ENCODE measurements at regions not wholly inside any gene's neighbourhood (a gene's known extent, or its start where the extent isn't known, plus 50 kb on each side); places are given as distances from the start of the nearest gene placed in this dataset.

DNA sequence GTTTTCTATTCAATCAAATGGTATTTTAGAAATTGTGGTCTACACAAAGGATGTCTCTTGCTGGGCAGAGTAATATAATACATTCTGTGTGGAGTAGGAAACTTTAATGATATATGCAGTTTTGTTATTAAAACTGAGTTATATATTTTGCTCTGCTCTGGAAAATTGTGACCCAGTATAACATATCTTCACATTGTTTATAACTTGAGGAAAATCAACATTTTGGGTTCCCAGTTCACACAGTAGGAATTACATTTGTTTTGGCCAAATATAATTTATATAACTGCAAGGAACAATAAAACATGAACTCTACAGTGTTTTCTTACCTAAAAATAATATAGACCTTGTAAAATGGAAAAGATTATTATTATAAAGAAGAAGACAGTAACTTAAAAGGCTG lies 372.4 kb downstream of the OSR1 start:
- DNase-seq (ENCODE audit: low read depth in 1 of 2, low spot score in 1 of 2) = no peak
- H3K4me3 ChIP-seq (replicated peaks; ENCODE audit: insufficient read depth, low read length) = no peak overlapping the region
- no peak for TF ChIP-seq POLR2AphosphoS5 (IDR thresholded peaks at IDR 0.05; ENCODE audit: low read depth)
- no peaks in the 10 kb centered on the region for H3K27me3 ChIP-seq (ENCODE audit: insufficient read depth, poor library complexity, severe bottlenecking)
- H3K27ac ChIP-seq (replicated peaks) = no peak overlapping the region

DNA sequence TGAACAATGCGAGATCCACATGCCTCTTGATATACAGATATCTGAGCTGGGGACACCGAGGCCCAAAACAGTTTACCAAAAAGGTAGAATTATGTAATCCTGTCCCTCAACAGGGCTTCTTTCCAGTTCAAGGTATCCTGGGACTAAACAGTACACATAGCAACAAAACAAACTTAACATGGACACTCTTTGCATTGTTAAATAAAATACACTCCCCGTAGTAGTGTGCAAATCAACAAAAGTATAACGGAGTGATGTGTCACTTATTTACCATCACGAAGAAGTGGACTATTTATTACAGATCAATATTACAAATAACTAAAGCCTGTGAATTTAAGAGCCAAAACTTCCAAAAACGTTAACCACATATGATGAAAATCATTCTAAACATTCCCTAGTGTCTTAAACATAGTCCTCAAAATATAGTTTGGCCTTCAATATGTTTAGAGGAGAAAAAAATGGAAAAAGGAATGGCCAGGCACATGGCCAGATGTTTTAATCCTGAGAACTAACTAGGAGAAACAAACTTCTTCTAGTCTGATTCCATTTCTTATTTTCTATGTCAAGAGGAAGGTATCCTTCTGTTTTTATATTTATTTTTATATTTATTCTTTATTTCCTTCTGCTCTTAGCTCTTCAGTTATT lies 377.5 kb downstream of the OSR1 start:
- Histone ChIP-seq H3K27me3 (ENCODE audit: insufficient read depth, poor library complexity, severe bottlenecking) (no peaks in the 10 kb centered on the region), H3K4me3 (replicated peaks; ENCODE audit: insufficient read depth, low read length) (no peak overlapping the region), H3K27ac (replicated peaks) (no peak overlapping the region)
- TF ChIP-seq GABPA (IDR thresholded peaks at IDR 0.05; ENCODE audit: low read depth) (no peak), POLR2AphosphoS5 (IDR thresholded peaks at IDR 0.05; ENCODE audit: low read depth) (no peak), CTCF (IDR thresholded peaks at IDR 0.05; ENCODE audit: insufficient read depth, low read length) (no peak), SPI1 (IDR thresholded peaks at IDR 0.05; ENCODE audit: borderline replicate concordance, low read depth) (no peak)
- TF ChIP-seq, protein P1, sequence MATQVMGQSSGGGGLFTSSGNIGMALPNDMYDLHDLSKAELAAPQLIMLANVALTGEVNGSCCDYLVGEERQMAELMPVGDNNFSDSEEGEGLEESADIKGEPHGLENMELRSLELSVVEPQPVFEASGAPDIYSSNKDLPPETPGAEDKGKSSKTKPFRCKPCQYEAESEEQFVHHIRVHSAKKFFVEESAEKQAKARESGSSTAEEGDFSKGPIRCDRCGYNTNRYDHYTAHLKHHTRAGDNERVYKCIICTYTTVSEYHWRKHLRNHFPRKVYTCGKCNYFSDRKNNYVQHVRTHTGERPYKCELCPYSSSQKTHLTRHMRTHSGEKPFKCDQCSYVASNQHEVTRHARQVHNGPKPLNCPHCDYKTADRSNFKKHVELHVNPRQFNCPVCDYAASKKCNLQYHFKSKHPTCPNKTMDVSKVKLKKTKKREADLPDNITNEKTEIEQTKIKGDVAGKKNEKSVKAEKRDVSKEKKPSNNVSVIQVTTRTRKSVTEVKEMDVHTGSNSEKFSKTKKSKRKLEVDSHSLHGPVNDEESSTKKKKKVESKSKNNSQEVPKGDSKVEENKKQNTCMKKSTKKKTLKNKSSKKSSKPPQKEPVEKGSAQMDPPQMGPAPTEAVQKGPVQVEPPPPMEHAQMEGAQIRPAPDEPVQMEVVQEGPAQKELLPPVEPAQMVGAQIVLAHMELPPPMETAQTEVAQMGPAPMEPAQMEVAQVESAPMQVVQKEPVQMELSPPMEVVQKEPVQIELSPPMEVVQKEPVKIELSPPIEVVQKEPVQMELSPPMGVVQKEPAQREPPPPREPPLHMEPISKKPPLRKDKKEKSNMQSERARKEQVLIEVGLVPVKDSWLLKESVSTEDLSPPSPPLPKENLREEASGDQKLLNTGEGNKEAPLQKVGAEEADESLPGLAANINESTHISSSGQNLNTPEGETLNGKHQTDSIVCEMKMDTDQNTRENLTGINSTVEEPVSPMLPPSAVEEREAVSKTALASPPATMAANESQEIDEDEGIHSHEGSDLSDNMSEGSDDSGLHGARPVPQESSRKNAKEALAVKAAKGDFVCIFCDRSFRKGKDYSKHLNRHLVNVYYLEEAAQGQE (IDR thresholded peaks at IDR 0.05; ENCODE audit: insufficient replicate concordance, low read depth) = no peak
- no peak for DNase-seq (ENCODE audit: low read depth in 1 of 2, low spot score in 1 of 2)

DNA sequence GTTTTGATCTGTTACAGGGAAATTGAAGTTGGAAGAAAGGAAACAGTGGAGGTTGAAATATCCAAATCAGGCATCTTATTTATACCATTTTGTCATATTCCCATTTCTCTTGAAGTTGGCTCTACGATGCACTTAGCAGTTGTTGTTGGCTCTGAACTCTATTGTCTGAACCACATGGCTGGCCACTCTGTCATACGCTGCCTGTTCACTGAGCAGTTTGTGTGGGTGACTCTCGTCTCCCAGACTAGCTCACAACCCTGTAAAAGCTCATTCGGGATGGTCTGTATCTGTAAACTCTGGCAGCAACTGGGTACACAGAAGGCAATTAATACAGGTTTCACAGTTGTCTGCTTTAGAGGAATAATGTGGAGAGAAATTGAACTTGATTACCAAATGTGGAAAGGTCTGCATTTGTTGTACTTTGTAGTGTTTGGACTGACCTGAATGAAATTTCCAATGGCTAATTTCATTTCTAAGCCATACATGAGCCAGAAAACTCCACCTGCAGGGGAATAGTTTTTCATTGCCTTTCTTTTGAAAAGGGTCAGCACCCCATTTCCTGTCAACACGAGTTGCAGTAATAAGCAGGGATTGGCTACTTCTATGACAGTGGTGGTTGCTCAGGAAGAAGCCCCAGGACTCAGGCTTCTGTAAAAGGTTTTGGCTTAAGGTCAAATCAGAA lies 378.2 kb downstream of the OSR1 start:
- no peak overlapping the region for H3K4me3 ChIP-seq (replicated peaks; ENCODE audit: insufficient read depth, low read length)
- TF ChIP-seq CTCF (IDR thresholded peaks at IDR 0.05; ENCODE audit: insufficient read depth, low read length) (no peak), GABPA (IDR thresholded peaks at IDR 0.05; ENCODE audit: low read depth) (no peak), SPI1 (IDR thresholded peaks at IDR 0.05; ENCODE audit: borderline replicate concordance, low read depth) (no peak), POLR2AphosphoS5 (IDR thresholded peaks at IDR 0.05; ENCODE audit: low read depth) (no peak)
- TF ChIP-seq, protein P1 (IDR thresholded peaks at IDR 0.05; ENCODE audit: insufficient replicate concordance, low read depth) = no peak
- H3K27ac ChIP-seq (replicated peaks) = no peak overlapping the region
- H3K27me3 ChIP-seq (ENCODE audit: insufficient read depth, poor library complexity, severe bottlenecking) = no peaks in the 10 kb centered on the region
- DNase-seq (ENCODE audit: low read depth in 1 of 2, low spot score in 1 of 2) = no peak

DNA sequence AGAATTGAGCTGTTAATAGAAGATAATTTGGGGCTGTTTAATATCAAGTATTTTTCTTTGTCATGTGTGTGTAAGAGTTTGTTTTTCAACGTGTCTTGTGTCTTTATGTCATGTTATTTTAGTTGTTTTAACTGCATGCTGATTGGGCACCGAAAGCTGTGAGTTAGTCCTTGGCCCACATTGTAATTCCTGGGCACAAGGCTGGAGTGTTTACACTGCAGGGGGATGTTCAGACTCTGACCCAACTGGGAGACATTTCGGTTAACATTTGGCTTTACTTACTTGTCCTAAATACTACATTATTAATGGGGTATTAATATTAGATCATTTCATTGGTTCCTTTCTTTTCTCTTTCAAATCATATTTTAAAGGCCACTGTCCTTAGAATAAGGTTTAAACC lies 381.0 kb downstream of the OSR1 start:
- DNase-seq (ENCODE audit: low read depth in 1 of 2, low spot score in 1 of 2) = no peak
- Histone ChIP-seq H3K27ac (replicated peaks) (no peak overlapping the region), H3K4me3 (replicated peaks; ENCODE audit: insufficient read depth, low read length) (no peak overlapping the region), H3K27me3 (ENCODE audit: insufficient read depth, poor library complexity, severe bottlenecking) (no peaks in the 10 kb centered on the region)
- no peak for TF ChIP-seq POLR2AphosphoS5 (IDR thresholded peaks at IDR 0.05; ENCODE audit: low read depth)
